GM12892 (cell line): ENCODE measurements at regions not wholly inside any gene's neighbourhood (a gene's known extent, or its start where the extent isn't known, plus 50 kb on each side); places are given as distances from the start of the nearest gene placed in this dataset.
"Not testable (repeated sequence)": the region's sequence is repeated elsewhere in the genome, so short reads cannot be mapped to it uniquely, and the experiment has no call there.

Experiments used
- POLR2A ChIP-seq: IDR thresholded peaks from 2 replicates; pipeline ENCODE4 v1.6.1; 2011; ENCODE audit warnings: low read depth, low read length, control low read depth
- TAF1 ChIP-seq: IDR thresholded peaks from 2 replicates; pipeline ENCODE4 v1.6.1; 2011; ENCODE audit warnings: low read depth, mild to moderate bottlenecking, control low read depth, low read length, borderline replicate concordance

DNA sequence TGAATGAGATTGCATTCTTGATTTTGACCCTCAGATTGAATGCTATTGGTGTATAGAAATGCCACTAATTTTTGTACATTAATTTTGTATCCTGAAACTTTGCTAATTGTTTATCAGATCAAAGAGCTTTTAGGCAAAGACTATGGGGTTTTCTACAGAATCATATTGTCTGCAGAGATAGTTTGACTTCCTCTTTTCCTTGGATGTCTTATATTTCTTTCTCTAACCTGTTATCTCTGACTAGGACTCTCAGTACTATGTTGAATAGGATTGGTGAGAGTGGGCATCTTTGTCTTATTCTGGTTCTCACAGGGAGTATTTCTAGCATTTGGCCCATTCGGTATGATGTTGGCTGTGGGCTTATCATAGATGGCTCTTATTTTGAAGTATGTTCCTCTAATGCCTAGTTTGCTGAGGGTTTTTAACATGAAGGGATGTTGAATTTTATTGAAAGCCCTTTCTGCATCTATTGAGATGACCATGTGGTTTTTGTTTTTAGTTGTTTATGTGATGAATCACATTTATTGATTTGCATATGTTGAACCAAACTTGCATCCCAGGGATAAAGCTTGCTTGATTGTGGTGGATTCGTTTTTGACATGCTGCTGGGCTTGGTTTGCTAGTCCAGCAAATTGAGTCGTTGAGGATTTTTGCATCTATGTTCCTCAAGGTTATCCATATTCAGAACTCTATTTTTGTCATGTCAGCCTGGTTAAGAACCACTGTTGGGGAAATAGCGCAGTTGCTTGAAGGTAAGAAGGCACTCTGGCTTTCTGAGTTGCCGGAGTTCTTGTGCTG is 85.8 kb upstream of the NOTCH2NLA start:
- not testable (repeated sequence) for TF ChIP-seq POLR2A, TAF1
